HepG2 (cell line): ENCODE measurements at regions not wholly inside any gene's neighbourhood (a gene's known extent, or its start where the extent isn't known, plus 50 kb on each side); places are given as distances from the start of the nearest gene placed in this dataset.

Experiments used
- ATAC-seq: fragments of 200-7000 bp; cut with Tn5 transposase; 3 replicates; pipeline ENCODE4 v1.9.1; 2020; ENCODE audit warnings: mild to moderate bottlenecking, moderate library complexity
- BruUV-seq: library from RNA; stranded (reverse); fragments of 400-500 nt; replicated peaks from 2 replicates; lab custom pipeline; 2021; lab: Mats Ljungman, UMichigan
- CTCF ChIA-PET: fragments of 300-600 bp; formaldehyde crosslinking; extraction: SDS; loops from one replicate; lab custom pipeline; 2021; ENCODE audit warnings: low total read pairs, inconsistent platforms, low intra/inter-chr PET ratio; lab: Yijun Ruan, JAX
- POLR2A ChIA-PET: fragments of 350-600 bp; sonication (Branson Sonifier 250); formaldehyde crosslinking; loops from one replicate; lab custom pipeline; 2020; ENCODE audit warnings: antibody characterized with exemption, inconsistent platforms; lab: Yijun Ruan, JAX
- DNase-seq: peaks from one replicate; pipeline ENCODE4 v3.0.0-alpha.2; 2015; ENCODE audit warnings: low spot score
- FAIRE-seq: peaks from 3 replicates; lab custom pipeline; 2011; peaks lifted over from hg19 to GRCh38; lab: Jason Lieb, UNC
- H2AFZ ChIP-seq: one replicate; pipeline ENCODE4 v1.6.1; 2011; ENCODE audit warnings: low read length, inconsistent platforms
- H3K27ac ChIP-seq: fragments of 300-600 bp; 3 replicates; pipeline ENCODE4 v1.8.0; 2011; ENCODE audit warnings: mixed run types, mild to moderate bottlenecking, mixed read lengths, low read length, inconsistent platforms; ENCODE audit not compliant: insufficient read depth; ENCODE audit errors: extremely low read length
- H3K27me3 ChIP-seq, 2 experiments: fragments of 200-600 bp in 1 of 2; 2 replicates in 1 of 2; 3 replicates in 1 of 2; pipeline versions ENCODE4 v1.6.0 to v1.8.0; 2011; ENCODE audit warnings: low read length in 2 of 2, mild to moderate bottlenecking in 2 of 2, moderate library complexity in 2 of 2, inconsistent platforms in 1 of 2; ENCODE audit not compliant: insufficient read depth in 2 of 2, control insufficient read depth in 1 of 2
- H3K36me3 ChIP-seq, 2 experiments: fragments of 200-600 bp in 1 of 2; replicated peaks in 1 of 2; 2 replicates in 1 of 2; 3 replicates in 1 of 2; pipeline versions ENCODE4 v1.5.1 to v1.8.0; 2011; ENCODE audit warnings: low read length in 2 of 2, inconsistent platforms in 1 of 2; ENCODE audit not compliant: insufficient read depth in 2 of 2, control insufficient read depth in 1 of 2
- H3K4me1 ChIP-seq: 2 replicates; pipeline ENCODE4 v1.5.1; 2012; ENCODE audit warnings: low read length, inconsistent platforms; ENCODE audit not compliant: insufficient read depth
- H3K4me2 ChIP-seq: 2 replicates; pipeline ENCODE4 v1.6.0; 2011; ENCODE audit warnings: low read depth, low read length, inconsistent platforms
- H3K4me3 ChIP-seq, 3 experiments: fragments of 200-600 bp in 1 of 3; sonication (generic), shearing (Covaris generic) in 1 of 3; replicated peaks in 1 of 3; 2 replicates each; pipeline ENCODE4 v1.5.1; 2011 to 2016; ENCODE audit warnings: low read length in 3 of 3, inconsistent platforms in 2 of 3, low read depth in 2 of 3, mild to moderate bottlenecking in 2 of 3, control low read depth in 1 of 3, mixed read lengths in 1 of 3; ENCODE audit not compliant: insufficient read depth in 1 of 3
- H3K79me2 ChIP-seq: one replicate; pipeline ENCODE4 v1.6.1; 2011; ENCODE audit warnings: low read length, inconsistent platforms; ENCODE audit not compliant: insufficient read depth
- H3K9ac ChIP-seq: 2 replicates; pipeline ENCODE4 v1.6.0; 2011; ENCODE audit warnings: mild to moderate bottlenecking, low read depth, low read length, inconsistent platforms; ENCODE audit not compliant: insufficient read depth
- H3K9me3 ChIP-seq: 2 replicates; pipeline ENCODE4 v1.5.1; 2012; ENCODE audit warnings: mild to moderate bottlenecking, low read length
- H4K20me1 ChIP-seq: 2 replicates; pipeline ENCODE4 v1.6.0; 2011; ENCODE audit warnings: inconsistent platforms, mild to moderate bottlenecking, low read length, moderate library complexity; ENCODE audit not compliant: insufficient read depth
- FOXJ3 ChIP-seq: sonication (generic); formaldehyde crosslinking; IDR thresholded peaks from 2 replicates; pipeline ENCODE4 v1.4.0; 2020; ENCODE audit warnings: missing genetic modification reagents, mild to moderate bottlenecking, borderline replicate concordance
- MBD4 ChIP-seq: IDR thresholded peaks from 2 replicates; pipeline ENCODE4 v1.6.1; 2012; ENCODE audit warnings: low read length, inconsistent platforms, borderline replicate concordance
- MLLT10 ChIP-seq: sonication (generic); formaldehyde crosslinking; IDR thresholded peaks from 2 replicates; pipeline ENCODE4 v1.4.0; 2020; ENCODE audit warnings: missing genetic modification reagents
- MXD4 ChIP-seq: IDR thresholded peaks from 2 replicates; pipeline ENCODE4 v1.6.1; 2016; ENCODE audit warnings: mild to moderate bottlenecking, missing biosample characterization, missing genetic modification reagents
- SP1 ChIP-seq, 2 experiments: fragments of 450-650 bp in 1 of 2; sonication (generic) in 1 of 2; formaldehyde crosslinking in 1 of 2; IDR thresholded peaks; 2 replicates each; pipeline versions ENCODE4 v1.4.0 to v1.6.1; 2016 to 2020; ENCODE audit warnings: missing genetic modification reagents in 1 of 2
- ZNF720 ChIP-seq: sonication (generic); formaldehyde crosslinking; IDR thresholded peaks from 2 replicates; pipeline ENCODE4 v1.4.0; 2020; ENCODE audit warnings: missing genetic modification reagents
- WGBS: methylation state at CpG from one replicate; pipeline ENCODE4 v1.1.6; 2017; ENCODE audit warnings: low lambda C conversion rate; 5-methylcytosine and 5-hydroxymethylcytosine counted together
- in situ Hi-C: cut with HindIII; loops from 2 replicates; pipeline ENCODE4 v1.10.0; 2017; ENCODE audit warnings: low pct_unique_long_range_greater_than_20kb; ENCODE audit not compliant: extremely low pct_ligation_motif_present
- intact Hi-C: fragments of 100-400 bp; cut with micrococcal nuclease; formaldehyde crosslinking; loops from one replicate; pipeline ENCODE4 v1.10.0; 2022; ENCODE audit not compliant: unreplicated experiment
- TF ChIP-seq, protein P1 (sequence below): sonication (generic); formaldehyde crosslinking; IDR thresholded peaks from 2 replicates; pipeline ENCODE4 v1.4.0; 2020; ENCODE audit warnings: mild to moderate bottlenecking, low read depth, missing genetic modification reagents
- TF ChIP-seq, protein P2 (sequence below): IDR thresholded peaks from 2 replicates; pipeline ENCODE4 v1.6.1; 2016; ENCODE audit warnings: mild to moderate bottlenecking
- TF ChIP-seq, protein P3 (sequence below): sonication (generic); formaldehyde crosslinking; IDR thresholded peaks from 2 replicates; pipeline ENCODE4 v1.5.0; 2020; ENCODE audit warnings: mild to moderate bottlenecking, low read depth, missing genetic modification reagents, borderline replicate concordance
- TF ChIP-seq, protein P4 (sequence below): sonication (generic); formaldehyde crosslinking; IDR thresholded peaks from 2 replicates; pipeline ENCODE4 v1.8.0; 2022; ENCODE audit warnings: mild to moderate bottlenecking, missing genetic modification reagents, moderate library complexity
- TF ChIP-seq, protein P5 (sequence below): sonication (generic); formaldehyde crosslinking; IDR thresholded peaks from 2 replicates; pipeline ENCODE4 v1.8.0; 2022; ENCODE audit warnings: missing genetic modification reagents, mild to moderate bottlenecking, borderline replicate concordance
- TF ChIP-seq, protein P6 (sequence below): sonication (generic); formaldehyde crosslinking; IDR thresholded peaks from 2 replicates; pipeline ENCODE4 v1.4.0; 2020; ENCODE audit warnings: missing genetic modification reagents, mild to moderate bottlenecking, borderline replicate concordance

DNA sequence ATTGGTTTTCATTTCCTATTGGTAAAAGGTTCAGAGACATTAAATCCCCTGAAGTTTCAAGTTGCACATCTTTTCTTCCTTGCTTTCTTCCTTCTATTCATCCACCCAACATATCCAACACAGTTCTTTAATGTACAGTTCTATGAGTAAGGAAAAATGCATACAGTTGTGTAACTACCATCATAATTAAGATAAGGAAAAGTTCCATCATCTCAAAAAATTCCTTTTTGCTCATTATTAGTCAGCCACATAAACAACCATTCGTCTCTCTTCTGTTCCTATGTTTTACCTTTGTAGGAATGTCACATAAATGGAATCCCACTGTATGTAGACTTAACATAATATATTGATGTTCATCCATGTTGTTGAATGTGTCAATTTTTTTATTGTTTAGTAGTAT is 211.1 kb upstream of the ADAMTS9 start:
- Histone ChIP-seq H3K27ac (no peak overlapping the region), H3K9me3 (no peaks in the 10 kb centered on the region), H3K27me3 (no peaks in the 10 kb centered on the region), H3K79me2 (no peaks in the 10 kb centered on the region), H3K4me3 (no peak overlapping the region), H3K36me3 (no peaks in the 10 kb centered on the region), H3K9ac (no peak overlapping the region), H4K20me1 (no peaks in the 10 kb centered on the region), H3K4me1 (no peaks in the 10 kb centered on the region), H3K4me2 (no peak overlapping the region), H2AFZ (no peak overlapping the region)
- FAIRE-seq (no peak), ATAC-seq (no peak), DNase-seq (no peak)
- ChIA-PET CTCF (no interaction called here), POLR2A (no interaction called here)
- intact Hi-C loops (no loop called here), in situ Hi-C loops (no loop called here)
- BruUV-seq = no TSS peak
- TF ChIP-seq FOXJ3 (CRISPR knock-in tag) (no peak), MXD4 (CRISPR knock-in tag) (no peak), ZNF720 (CRISPR knock-in tag) (no peak), SP1 (IDR thresholded peaks at IDR 0.05) (no peak), SP1 (CRISPR knock-in tag; IDR thresholded peaks at IDR 0.05) (no peak), MLLT10 (no peak), MBD4 (no peak)
- TF ChIP-seq, protein P1, sequence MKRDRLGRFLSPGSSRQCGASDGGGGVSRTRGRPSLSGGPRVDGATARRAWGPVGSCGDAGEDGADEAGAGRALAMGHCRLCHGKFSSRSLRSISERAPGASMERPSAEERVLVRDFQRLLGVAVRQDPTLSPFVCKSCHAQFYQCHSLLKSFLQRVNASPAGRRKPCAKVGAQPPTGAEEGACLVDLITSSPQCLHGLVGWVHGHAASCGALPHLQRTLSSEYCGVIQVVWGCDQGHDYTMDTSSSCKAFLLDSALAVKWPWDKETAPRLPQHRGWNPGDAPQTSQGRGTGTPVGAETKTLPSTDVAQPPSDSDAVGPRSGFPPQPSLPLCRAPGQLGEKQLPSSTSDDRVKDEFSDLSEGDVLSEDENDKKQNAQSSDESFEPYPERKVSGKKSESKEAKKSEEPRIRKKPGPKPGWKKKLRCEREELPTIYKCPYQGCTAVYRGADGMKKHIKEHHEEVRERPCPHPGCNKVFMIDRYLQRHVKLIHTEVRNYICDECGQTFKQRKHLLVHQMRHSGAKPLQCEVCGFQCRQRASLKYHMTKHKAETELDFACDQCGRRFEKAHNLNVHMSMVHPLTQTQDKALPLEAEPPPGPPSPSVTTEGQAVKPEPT (CRISPR knock-in tag) = no peak
- TF ChIP-seq, protein P2, sequence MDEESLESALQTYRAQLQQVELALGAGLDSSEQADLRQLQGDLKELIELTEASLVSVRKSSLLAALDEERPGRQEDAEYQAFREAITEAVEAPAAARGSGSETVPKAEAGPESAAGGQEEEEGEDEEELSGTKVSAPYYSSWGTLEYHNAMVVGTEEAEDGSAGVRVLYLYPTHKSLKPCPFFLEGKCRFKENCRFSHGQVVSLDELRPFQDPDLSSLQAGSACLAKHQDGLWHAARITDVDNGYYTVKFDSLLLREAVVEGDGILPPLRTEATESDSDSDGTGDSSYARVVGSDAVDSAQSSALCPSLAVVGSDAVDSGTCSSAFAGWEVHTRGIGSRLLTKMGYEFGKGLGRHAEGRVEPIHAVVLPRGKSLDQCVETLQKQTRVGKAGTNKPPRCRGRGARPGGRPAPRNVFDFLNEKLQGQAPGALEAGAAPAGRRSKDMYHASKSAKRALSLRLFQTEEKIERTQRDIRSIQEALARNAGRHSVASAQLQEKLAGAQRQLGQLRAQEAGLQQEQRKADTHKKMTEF = no peak
- TF ChIP-seq, protein P3, sequence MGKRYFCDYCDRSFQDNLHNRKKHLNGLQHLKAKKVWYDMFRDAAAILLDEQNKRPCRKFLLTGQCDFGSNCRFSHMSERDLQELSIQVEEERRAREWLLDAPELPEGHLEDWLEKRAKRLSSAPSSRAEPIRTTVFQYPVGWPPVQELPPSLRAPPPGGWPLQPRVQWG (CRISPR knock-in tag) = no peak
- TF ChIP-seq, protein P4, sequence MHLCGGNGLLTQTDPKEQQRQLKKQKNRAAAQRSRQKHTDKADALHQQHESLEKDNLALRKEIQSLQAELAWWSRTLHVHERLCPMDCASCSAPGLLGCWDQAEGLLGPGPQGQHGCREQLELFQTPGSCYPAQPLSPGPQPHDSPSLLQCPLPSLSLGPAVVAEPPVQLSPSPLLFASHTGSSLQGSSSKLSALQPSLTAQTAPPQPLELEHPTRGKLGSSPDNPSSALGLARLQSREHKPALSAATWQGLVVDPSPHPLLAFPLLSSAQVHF (CRISPR knock-in tag) = no peak
- TF ChIP-seq, protein P5, sequence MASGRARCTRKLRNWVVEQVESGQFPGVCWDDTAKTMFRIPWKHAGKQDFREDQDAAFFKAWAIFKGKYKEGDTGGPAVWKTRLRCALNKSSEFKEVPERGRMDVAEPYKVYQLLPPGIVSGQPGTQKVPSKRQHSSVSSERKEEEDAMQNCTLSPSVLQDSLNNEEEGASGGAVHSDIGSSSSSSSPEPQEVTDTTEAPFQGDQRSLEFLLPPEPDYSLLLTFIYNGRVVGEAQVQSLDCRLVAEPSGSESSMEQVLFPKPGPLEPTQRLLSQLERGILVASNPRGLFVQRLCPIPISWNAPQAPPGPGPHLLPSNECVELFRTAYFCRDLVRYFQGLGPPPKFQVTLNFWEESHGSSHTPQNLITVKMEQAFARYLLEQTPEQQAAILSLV = no peak
- TF ChIP-seq, protein P6, sequence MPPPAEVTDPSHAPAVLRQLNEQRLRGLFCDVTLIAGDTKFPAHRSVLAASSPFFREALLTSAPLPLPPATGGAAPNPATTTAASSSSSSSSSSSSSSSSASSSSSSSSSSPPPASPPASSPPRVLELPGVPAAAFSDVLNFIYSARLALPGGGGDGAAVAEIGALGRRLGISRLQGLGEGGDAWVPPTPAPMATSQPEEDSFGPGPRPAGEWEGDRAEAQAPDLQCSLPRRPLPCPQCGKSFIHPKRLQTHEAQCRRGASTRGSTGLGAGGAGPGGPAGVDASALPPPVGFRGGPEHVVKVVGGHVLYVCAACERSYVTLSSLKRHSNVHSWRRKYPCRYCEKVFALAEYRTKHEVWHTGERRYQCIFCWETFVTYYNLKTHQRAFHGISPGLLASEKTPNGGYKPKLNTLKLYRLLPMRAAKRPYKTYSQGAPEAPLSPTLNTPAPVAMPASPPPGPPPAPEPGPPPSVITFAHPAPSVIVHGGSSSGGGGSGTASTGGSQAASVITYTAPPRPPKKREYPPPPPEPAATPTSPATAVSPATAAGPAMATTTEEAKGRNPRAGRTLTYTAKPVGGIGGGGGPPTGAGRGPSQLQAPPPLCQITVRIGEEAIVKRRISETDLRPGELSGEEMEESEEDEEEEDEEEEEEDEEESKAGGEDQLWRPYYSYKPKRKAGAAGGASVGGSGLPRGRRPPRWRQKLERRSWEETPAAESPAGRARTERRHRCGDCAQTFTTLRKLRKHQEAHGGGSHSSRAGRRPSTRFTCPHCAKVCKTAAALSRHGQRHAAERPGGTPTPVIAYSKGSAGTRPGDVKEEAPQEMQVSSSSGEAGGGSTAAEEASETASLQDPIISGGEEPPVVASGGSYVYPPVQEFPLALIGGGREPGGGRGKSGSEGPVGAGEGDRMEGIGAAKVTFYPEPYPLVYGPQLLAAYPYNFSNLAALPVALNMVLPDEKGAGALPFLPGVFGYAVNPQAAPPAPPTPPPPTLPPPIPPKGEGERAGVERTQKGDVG (CRISPR knock-in tag) = no peak
- WGBS = 2% methylated on average over 1 of the region's 1 CpG
